ENCODE measurements at regions not wholly inside any gene's neighbourhood (a gene's known extent, or its start where the extent isn't known, plus 50 kb on each side); places are given as distances from the start of the nearest gene placed in this dataset.

DNA sequence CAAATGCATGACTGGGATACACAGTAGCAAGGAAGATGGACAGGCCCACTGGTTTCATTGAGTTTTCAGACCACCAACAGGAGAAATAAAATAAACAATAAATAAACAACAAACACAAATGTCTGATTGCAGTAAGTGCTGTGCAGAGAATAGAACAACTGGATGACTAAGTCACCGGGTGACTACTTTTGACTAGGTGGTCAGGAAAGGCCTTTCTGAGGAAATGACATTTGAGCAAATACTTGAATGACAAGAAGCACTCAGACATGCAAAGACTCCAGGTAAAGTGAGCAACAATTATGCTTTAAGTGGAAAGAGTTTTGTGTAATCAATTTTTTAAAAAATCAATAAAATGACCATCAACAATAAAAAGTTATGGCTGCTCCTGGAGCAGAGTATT lies 137.7 kb downstream of the BTC start:
- H3K4me3 ChIP-seq (ENCODE audit: low read depth in 1 of 5, low read length in 5 of 5), result no peak overlapping the region

DNA sequence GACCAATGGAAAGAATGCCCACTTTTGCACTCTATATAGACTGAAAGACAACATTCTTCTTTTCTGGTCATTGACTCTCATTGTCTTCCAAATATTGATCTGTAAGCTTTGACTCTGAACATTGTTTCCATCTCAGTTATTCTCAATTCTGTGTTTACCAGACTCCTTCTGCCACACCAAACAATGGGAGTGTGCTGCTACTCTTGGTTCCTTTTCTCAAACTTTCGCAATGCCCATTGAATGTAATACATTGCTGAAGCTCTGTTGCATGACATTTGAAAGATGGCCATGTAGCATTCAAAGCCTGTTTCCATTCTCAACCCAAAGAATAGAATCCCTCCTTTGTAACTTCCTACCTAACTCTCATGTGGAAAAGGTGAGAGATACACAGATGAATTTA lies 136.2 kb downstream of the BTC start:
- Histone ChIP-seq H3K36me3 (ENCODE audit: control insufficient read depth in 5 of 5, insufficient read depth in 5 of 5, low read length in 5 of 5) (no peaks in the 10 kb centered on the region), H3K9me3 (ENCODE audit: control insufficient read depth in 5 of 5, low read length in 5 of 5) (no peaks in the 10 kb centered on the region), H3K9ac (ENCODE audit: low read length in 5 of 5) (no peak overlapping the region), H3K4me3 (ENCODE audit: low read depth in 1 of 5, low read length in 5 of 5) (no peak overlapping the region), H3K27me3 (ENCODE audit: control insufficient read depth in 5 of 5, insufficient read depth in 4 of 5, low read length in 5 of 5) (no peaks in the 10 kb centered on the region), H3K27ac (ENCODE audit: low read depth, low read length) (no peak overlapping the region), H3K4me1 (ENCODE audit: control insufficient read depth in 5 of 5, insufficient read depth in 5 of 5, low read length in 5 of 5) (peaks cover 0 to 21% (median 6%) of the 10 kb centered on the region in 5 donors)

More for the DNA sequence above, 137.7 kb downstream of the BTC start:
- Histone ChIP-seq H3K27me3 (ENCODE audit: control insufficient read depth in 5 of 5, insufficient read depth in 4 of 5, low read length in 5 of 5) (no peaks in the 10 kb centered on the region), H3K9ac (ENCODE audit: low read length in 5 of 5) (no peak overlapping the region), H3K27ac (ENCODE audit: low read depth, low read length) (no peak overlapping the region), H3K4me1 (ENCODE audit: control insufficient read depth in 5 of 5, insufficient read depth in 5 of 5, low read length in 5 of 5) (peaks cover 0 to 15% (median 6%) of the 10 kb centered on the region in 5 donors), H3K9me3 (ENCODE audit: control insufficient read depth in 5 of 5, low read length in 5 of 5) (no peaks in the 10 kb centered on the region), H3K36me3 (ENCODE audit: control insufficient read depth in 5 of 5, insufficient read depth in 5 of 5, low read length in 5 of 5) (no peaks in the 10 kb centered on the region)

DNA sequence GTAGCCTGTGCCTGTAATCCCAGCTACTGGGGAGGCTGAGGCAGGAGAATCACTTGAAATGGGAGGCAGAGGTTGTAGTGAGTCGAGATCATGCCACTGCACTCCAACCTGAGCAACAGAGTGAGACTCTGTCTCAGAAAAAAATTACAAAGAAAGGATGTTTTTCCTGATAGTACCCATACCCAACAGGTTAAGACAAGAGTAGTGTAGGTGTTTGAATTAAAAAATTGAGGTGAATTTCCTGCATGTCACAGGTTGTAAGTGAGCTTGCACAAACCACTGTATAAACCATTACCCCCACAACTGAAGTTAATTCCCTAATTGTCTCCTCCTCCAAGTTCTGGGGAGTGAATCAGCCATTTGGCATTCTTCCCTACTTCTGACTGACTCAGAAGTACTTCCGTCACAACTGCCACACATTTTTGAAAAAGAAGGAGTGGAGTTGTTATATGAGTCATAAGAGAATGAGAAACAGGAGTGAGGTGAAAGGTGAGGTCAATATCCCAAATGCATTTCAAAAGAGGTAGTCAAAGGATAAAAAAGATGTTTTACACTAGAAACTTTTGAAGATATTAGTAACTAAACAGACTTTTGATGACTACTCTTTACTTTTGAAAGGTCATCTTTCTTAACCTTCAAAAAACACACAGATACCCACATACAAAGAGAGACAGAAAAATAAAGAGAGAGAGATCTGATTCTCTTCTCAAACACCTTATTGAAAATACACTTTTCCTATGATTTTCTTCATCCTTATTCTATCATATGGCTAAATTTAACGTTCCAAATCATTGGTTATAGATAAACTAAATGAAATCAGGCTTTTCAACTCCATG lies 134.5 kb downstream of the BTC start:
- Histone ChIP-seq H3K9me3 (ENCODE audit: control insufficient read depth in 5 of 5, low read length in 5 of 5) (no peaks in the 10 kb centered on the region), H3K4me1 (ENCODE audit: control insufficient read depth in 5 of 5, insufficient read depth in 5 of 5, low read length in 5 of 5) (peaks cover 0 to 21% (median 6%) of the 10 kb centered on the region in 5 donors), H3K27ac (ENCODE audit: low read depth, low read length) (no peak overlapping the region), H3K9ac (ENCODE audit: low read length in 5 of 5) (no peak overlapping the region), H3K27me3 (ENCODE audit: control insufficient read depth in 5 of 5, insufficient read depth in 4 of 5, low read length in 5 of 5) (no peaks in the 10 kb centered on the region), H3K36me3 (ENCODE audit: control insufficient read depth in 5 of 5, insufficient read depth in 5 of 5, low read length in 5 of 5) (no peaks in the 10 kb centered on the region), H3K4me3 (ENCODE audit: low read depth in 1 of 5, low read length in 5 of 5) (no peak overlapping the region)

DNA sequence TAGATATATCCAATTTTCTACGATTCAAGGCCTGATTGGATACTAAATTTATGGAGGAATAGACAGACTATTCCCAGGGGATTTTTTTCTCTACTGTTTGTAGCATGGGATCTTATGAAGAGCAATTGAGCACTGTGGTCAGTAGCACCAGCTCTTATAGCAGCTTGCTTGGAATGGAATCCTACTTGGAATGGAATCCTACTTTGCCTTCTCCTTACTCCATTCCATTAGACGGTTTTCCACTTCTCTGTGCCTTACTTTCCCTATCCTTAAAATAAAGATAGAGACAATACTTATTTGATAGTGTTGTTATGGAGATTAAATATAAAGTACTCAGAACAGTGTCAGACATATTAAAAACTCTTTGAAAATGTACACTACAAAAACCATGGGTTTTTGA lies 133.5 kb downstream of the BTC start:
- peaks cover 0 to 21% (median 6%) of the 10 kb centered on the region in 5 donors for H3K4me1 ChIP-seq (ENCODE audit: control insufficient read depth in 5 of 5, insufficient read depth in 5 of 5, low read length in 5 of 5)
- no peaks in the 10 kb centered on the region for H3K36me3 ChIP-seq (ENCODE audit: control insufficient read depth in 5 of 5, insufficient read depth in 5 of 5, low read length in 5 of 5)
- no peak overlapping the region for H3K9ac ChIP-seq (ENCODE audit: low read length in 5 of 5)
- H3K27me3 ChIP-seq (ENCODE audit: control insufficient read depth in 5 of 5, insufficient read depth in 4 of 5, low read length in 5 of 5), result no peaks in the 10 kb centered on the region
- no peak overlapping the region for H3K27ac ChIP-seq (ENCODE audit: low read depth, low read length)
- H3K9me3 ChIP-seq (ENCODE audit: control insufficient read depth in 5 of 5, low read length in 5 of 5), result no peaks in the 10 kb centered on the region
- no peak overlapping the region for H3K4me3 ChIP-seq (ENCODE audit: low read depth in 1 of 5, low read length in 5 of 5)

DNA sequence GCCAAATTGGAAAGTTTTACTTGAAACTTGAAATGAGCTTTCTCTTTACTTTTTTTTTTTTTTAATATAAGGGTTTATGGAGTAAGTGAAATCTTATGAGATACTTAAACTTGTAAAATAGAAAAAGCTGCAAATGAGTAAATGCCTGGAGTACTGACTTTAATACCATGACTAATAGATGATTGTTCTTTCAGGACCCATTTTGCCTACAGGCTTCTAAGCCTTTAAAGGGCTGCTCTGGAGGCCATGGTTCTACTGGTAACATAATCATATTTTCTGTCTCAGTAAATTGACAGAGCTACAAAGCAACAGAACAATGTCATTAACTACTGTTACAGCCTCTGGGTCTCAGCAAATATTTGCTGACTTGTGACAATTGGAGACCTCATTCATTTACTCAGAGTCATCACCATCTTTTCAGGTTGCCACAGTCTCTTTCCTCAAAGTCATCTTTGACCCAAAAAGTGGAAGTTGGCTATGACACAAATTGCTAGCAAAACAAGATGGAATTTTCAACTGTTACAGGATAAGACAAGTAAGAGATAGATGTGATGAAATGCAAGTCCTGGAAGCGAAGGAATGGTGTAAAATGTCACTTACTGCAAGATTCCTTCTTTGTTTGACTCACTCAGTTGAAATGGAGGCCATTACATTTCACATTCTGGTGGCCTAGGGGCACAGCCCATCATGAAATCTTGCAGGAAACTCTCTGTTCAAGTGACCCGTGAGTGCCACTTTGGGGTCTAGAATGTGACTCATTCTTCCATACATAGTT lies 132.7 kb downstream of the BTC start:
- peaks cover 0 to 21% (median 6%) of the 10 kb centered on the region in 5 donors for H3K4me1 ChIP-seq (ENCODE audit: control insufficient read depth in 5 of 5, insufficient read depth in 5 of 5, low read length in 5 of 5)

DNA sequence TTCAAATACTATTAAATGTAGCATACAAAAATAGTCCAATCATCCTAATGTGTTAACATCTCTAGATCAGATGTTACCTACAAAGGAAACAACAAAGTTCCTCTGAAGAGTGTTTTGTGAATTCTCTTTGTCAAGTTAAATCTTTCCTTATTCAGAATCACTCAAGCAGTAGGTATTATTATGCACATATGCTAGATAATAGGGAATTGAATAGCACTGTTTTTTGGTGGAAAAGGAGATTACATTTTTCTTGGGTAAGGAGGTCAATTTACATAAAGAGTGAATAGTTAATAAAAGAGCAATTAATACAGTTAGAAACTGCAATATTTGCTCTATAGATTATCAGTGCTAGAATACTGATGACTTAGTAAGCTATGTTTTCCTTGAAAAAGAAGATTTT lies 130.7 kb downstream of the BTC start:
- Histone ChIP-seq H3K27ac (ENCODE audit: low read depth, low read length) (no peak overlapping the region), H3K4me1 (ENCODE audit: control insufficient read depth in 5 of 5, insufficient read depth in 5 of 5, low read length in 5 of 5) (peaks cover 0 to 21% (median 6%) of the 10 kb centered on the region in 5 donors), H3K36me3 (ENCODE audit: control insufficient read depth in 5 of 5, insufficient read depth in 5 of 5, low read length in 5 of 5) (no peaks in the 10 kb centered on the region), H3K4me3 (ENCODE audit: low read depth in 1 of 5, low read length in 5 of 5) (no peak overlapping the region), H3K27me3 (ENCODE audit: control insufficient read depth in 5 of 5, insufficient read depth in 4 of 5, low read length in 5 of 5) (no peaks in the 10 kb centered on the region), H3K9me3 (ENCODE audit: control insufficient read depth in 5 of 5, low read length in 5 of 5) (no peaks in the 10 kb centered on the region), H3K9ac (ENCODE audit: low read length in 5 of 5) (no peak overlapping the region)

More for the DNA sequence above, 132.7 kb downstream of the BTC start:
- no peak overlapping the region for H3K4me3 ChIP-seq (ENCODE audit: low read depth in 1 of 5, low read length in 5 of 5)
- no peak overlapping the region for H3K9ac ChIP-seq (ENCODE audit: low read length in 5 of 5)
- H3K9me3 ChIP-seq (ENCODE audit: control insufficient read depth in 5 of 5, low read length in 5 of 5), result no peaks in the 10 kb centered on the region
- H3K27ac ChIP-seq (ENCODE audit: low read depth, low read length), result no peak overlapping the region
- no peaks in the 10 kb centered on the region for H3K27me3 ChIP-seq (ENCODE audit: control insufficient read depth in 5 of 5, insufficient read depth in 4 of 5, low read length in 5 of 5)
- no peaks in the 10 kb centered on the region for H3K36me3 ChIP-seq (ENCODE audit: control insufficient read depth in 5 of 5, insufficient read depth in 5 of 5, low read length in 5 of 5)

DNA sequence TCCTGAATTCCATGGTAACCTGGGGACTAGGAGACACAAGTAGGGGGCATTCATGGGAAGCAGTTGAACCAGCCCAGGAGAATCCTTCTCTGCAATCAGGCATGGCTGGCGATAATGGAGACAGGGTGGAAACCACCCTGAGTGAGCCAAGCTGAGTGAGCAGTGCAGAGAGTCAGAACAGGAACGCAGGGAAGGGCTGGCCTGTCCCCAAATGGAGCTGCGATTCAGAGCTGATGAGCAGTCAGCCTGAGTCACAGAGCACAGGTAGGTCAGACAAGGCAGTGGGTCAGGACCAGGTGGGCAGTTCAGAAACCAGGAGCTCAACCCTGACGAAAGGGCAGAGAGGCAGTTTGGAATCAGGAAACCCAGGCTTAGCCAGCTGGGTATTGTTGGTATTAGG lies 129.0 kb downstream of the BTC start:
- no peak overlapping the region for H3K27ac ChIP-seq (ENCODE audit: low read depth, low read length)
- H3K4me1 ChIP-seq (ENCODE audit: control insufficient read depth in 5 of 5, insufficient read depth in 5 of 5, low read length in 5 of 5), result peaks cover 0 to 16% (median 2%) of the 10 kb centered on the region in 5 donors
- no peak overlapping the region for H3K4me3 ChIP-seq (ENCODE audit: low read depth in 1 of 5, low read length in 5 of 5)
- no peaks in the 10 kb centered on the region for H3K9me3 ChIP-seq (ENCODE audit: control insufficient read depth in 5 of 5, low read length in 5 of 5)
- H3K36me3 ChIP-seq (ENCODE audit: control insufficient read depth in 5 of 5, insufficient read depth in 5 of 5, low read length in 5 of 5), result no peaks in the 10 kb centered on the region
- no peak overlapping the region for H3K9ac ChIP-seq (ENCODE audit: low read length in 5 of 5)
- no peaks in the 10 kb centered on the region for H3K27me3 ChIP-seq (ENCODE audit: control insufficient read depth in 5 of 5, insufficient read depth in 4 of 5, low read length in 5 of 5)

DNA sequence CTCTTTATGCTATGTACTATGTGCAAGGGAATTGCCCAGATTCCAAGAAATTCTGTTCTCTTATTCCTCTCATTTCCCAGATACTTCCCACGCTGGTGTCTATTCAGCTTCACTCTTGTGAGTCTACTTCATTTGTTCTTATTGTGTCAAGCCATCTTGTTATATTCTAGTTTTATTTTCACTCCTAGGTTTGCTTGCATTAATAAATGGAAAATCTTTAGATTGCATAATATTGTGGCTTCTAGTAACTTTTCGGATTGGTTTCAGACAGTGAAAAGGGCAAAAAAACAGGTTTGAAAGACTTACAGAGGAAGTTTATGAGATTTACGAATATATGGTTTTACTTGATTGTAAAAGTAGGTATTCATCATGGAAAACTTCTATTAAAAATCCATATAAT lies 128.4 kb downstream of the BTC start:
- Histone ChIP-seq H3K27me3 (ENCODE audit: control insufficient read depth in 5 of 5, insufficient read depth in 4 of 5, low read length in 5 of 5) (no peaks in the 10 kb centered on the region), H3K36me3 (ENCODE audit: control insufficient read depth in 5 of 5, insufficient read depth in 5 of 5, low read length in 5 of 5) (no peaks in the 10 kb centered on the region), H3K9me3 (ENCODE audit: control insufficient read depth in 5 of 5, low read length in 5 of 5) (no peaks in the 10 kb centered on the region), H3K4me1 (ENCODE audit: control insufficient read depth in 5 of 5, insufficient read depth in 5 of 5, low read length in 5 of 5) (peaks cover 0 to 15% (median 2%) of the 10 kb centered on the region in 5 donors), H3K27ac (ENCODE audit: low read depth, low read length) (no peak overlapping the region), H3K9ac (ENCODE audit: low read length in 5 of 5) (no peak overlapping the region), H3K4me3 (ENCODE audit: low read depth in 1 of 5, low read length in 5 of 5) (no peak overlapping the region)

DNA sequence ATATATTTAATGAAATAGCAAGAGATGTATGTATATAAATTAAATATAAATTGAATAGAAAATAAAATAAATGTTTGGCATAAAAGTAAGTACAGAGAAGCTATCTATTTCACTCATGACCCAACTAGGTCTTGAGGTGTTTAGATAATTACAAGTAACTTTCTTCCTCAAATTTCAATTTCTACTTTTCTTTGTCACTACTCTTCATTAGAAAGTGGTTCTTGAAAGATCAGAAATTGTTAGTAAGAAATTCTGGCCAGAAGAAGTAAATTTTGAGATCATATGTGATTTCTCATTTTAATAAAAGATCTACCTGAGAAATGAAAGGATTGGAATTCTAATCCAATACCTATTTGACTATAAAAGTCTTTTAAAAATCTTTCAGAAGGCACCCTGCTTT lies 126.9 kb downstream of the BTC start:
- Histone ChIP-seq H3K9ac (ENCODE audit: low read length in 5 of 5) (no peak overlapping the region), H3K27ac (ENCODE audit: low read depth, low read length) (no peak overlapping the region), H3K9me3 (ENCODE audit: control insufficient read depth in 5 of 5, low read length in 5 of 5) (no peaks in the 10 kb centered on the region), H3K4me3 (ENCODE audit: low read depth in 1 of 5, low read length in 5 of 5) (no peak overlapping the region), H3K27me3 (ENCODE audit: control insufficient read depth in 5 of 5, insufficient read depth in 4 of 5, low read length in 5 of 5) (no peaks in the 10 kb centered on the region), H3K4me1 (ENCODE audit: control insufficient read depth in 5 of 5, insufficient read depth in 5 of 5, low read length in 5 of 5) (peaks cover 0 to 4% (median 0%) of the 10 kb centered on the region in 5 donors), H3K36me3 (ENCODE audit: control insufficient read depth in 5 of 5, insufficient read depth in 5 of 5, low read length in 5 of 5) (no peaks in the 10 kb centered on the region)

DNA sequence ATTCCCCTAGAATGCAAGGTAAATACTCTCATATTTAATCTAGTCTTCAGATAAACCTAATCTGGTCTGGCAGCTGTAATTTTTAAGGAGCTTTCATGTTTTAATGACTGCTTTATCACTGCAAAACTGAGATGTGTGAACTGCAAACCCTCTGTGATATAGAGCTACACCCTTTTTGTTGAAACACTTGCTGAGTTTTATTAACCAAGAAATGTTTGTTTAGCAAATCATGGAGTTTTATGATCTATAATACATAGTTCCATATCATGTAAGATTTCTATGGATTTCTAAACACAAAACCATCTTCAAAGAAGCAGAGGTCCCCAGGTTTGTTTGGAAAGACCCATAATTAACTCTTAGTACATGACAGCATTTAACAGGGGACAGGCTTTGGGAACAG lies 126.4 kb downstream of the BTC start:
- no peak overlapping the region for H3K4me3 ChIP-seq (ENCODE audit: low read depth in 1 of 5, low read length in 5 of 5)
- no peaks in the 10 kb centered on the region for H3K36me3 ChIP-seq (ENCODE audit: control insufficient read depth in 5 of 5, insufficient read depth in 5 of 5, low read length in 5 of 5)
- H3K27me3 ChIP-seq (ENCODE audit: control insufficient read depth in 5 of 5, insufficient read depth in 4 of 5, low read length in 5 of 5), result no peaks in the 10 kb centered on the region
- H3K9ac ChIP-seq (ENCODE audit: low read length in 5 of 5), result no peak overlapping the region
- no peaks in the 10 kb centered on the region for H3K9me3 ChIP-seq (ENCODE audit: control insufficient read depth in 5 of 5, low read length in 5 of 5)
- H3K4me1 ChIP-seq (ENCODE audit: control insufficient read depth in 5 of 5, insufficient read depth in 5 of 5, low read length in 5 of 5), result peaks cover 0 to 4% (median 0%) of the 10 kb centered on the region in 5 donors
- no peak overlapping the region for H3K27ac ChIP-seq (ENCODE audit: low read depth, low read length)

Data from subcutaneous abdominal adipose tissue (tissue), 5 donors.